A549 (cell line): ENCODE measurements at regions not wholly inside any gene's neighbourhood (a gene's known extent, or its start where the extent isn't known, plus 50 kb on each side); places are given as distances from the start of the nearest gene placed in this dataset.

Source experiments
- ATAC-seq, 2 experiments: fragments of 200-7000 bp in 1 of 2; fragments of >200 bp in 1 of 2; cut with Nextera tagmentation in 1 of 2; cut with Tn5 transposase in 1 of 2; 3 replicates each; pipeline versions ENCODE4 v1.8.0 to v1.9.1; 2018 to 2020; ENCODE audit warnings: mild to moderate bottlenecking in 1 of 2, moderate library complexity in 1 of 2
- CTCF ChIA-PET: fragments of 300-600 bp; sonication (Branson Sonifier 250); formaldehyde crosslinking; extraction: SDS; loops from one replicate; lab custom pipeline; 2021; ENCODE audit warnings: antibody characterized with exemption, inconsistent platforms; lab: Yijun Ruan, JAX
- POLR2A ChIA-PET: fragments of 350-600 bp; formaldehyde crosslinking; extraction: SDS; loops from one replicate; lab custom pipeline; 2021; ENCODE audit warnings: antibody characterized with exemption, inconsistent platforms; lab: Yijun Ruan, JAX
- DNase-seq, 2 experiments: peaks; one replicate each; pipeline versions ENCODE4 v3.0.0 to v3.0.0-alpha.2; 2011 to 2016; ENCODE audit warnings: low read depth in 1 of 2, low spot score in 1 of 2
- FAIRE-seq: peaks from 2 replicates; lab custom pipeline; 2011; peaks lifted over from hg19 to GRCh38; lab: Jason Lieb, UNC
- H3K27ac ChIP-seq, 2 experiments: fragments of >200 bp; sonication (Bioruptor Twin); formaldehyde crosslinking; 3 replicates each; pipeline ENCODE4 v1.5.1; 2016 to 2017
- H3K4me1 ChIP-seq: fragments of >200 bp; sonication (Bioruptor Twin); formaldehyde crosslinking; 3 replicates; pipeline ENCODE4 v1.6.1; 2016
- H3K4me2 ChIP-seq: fragments of >200 bp; sonication (Bioruptor Twin); formaldehyde crosslinking; 3 replicates; pipeline ENCODE4 v1.6.1; 2016
- H3K4me3 ChIP-seq: fragments of >200 bp; sonication (Bioruptor Twin); formaldehyde crosslinking; 3 replicates; pipeline ENCODE4 v1.5.1; 2016
- H3K9me3 ChIP-seq: fragments of >200 bp; sonication (Bioruptor Twin); formaldehyde crosslinking; 3 replicates; pipeline ENCODE4 v1.6.1; 2016
- ATOH8 ChIP-seq: fragments of 250-450 bp; sonication (Bioruptor Pico); IDR thresholded peaks from 2 replicates; pipeline ENCODE4 v1.5.0; 2020; ENCODE audit warnings: low read depth, mild to moderate bottlenecking, moderate library complexity
- CBX8 ChIP-seq: fragments of 200-600 bp; sonication (generic); IDR thresholded peaks from 2 replicates; pipeline ENCODE4 v1.6.1; 2016
- CTCF ChIP-seq: fragments of >200 bp; sonication (Bioruptor Twin); formaldehyde crosslinking; IDR thresholded peaks from 3 replicates; pipeline ENCODE4 v1.5.1; 2016
- FOSB ChIP-seq: fragments of 250-450 bp; sonication (Bioruptor Pico); IDR thresholded peaks from 2 replicates; pipeline ENCODE4 v1.5.0; 2020; ENCODE audit warnings: mild to moderate bottlenecking, moderate library complexity
- FOSL2 ChIP-seq, 2 experiments: fragments of 450-650 bp in 1 of 2; fragments of >200 bp in 1 of 2; sonication (Bioruptor Twin) in 1 of 2; formaldehyde crosslinking; IDR thresholded peaks; 2 replicates each; pipeline versions ENCODE4 v1.5.0 to v1.6.1; 2016 to 2020; ENCODE audit warnings: mild to moderate bottlenecking in 1 of 2, moderate library complexity in 1 of 2
- GATA3 ChIP-seq: IDR thresholded peaks from 2 replicates; pipeline ENCODE4 v1.6.1; 2012; ENCODE audit warnings: borderline replicate concordance
- HEYL ChIP-seq: fragments of 250-450 bp; sonication (Bioruptor Pico); IDR thresholded peaks from 2 replicates; pipeline ENCODE4 v1.8.0; 2021; ENCODE audit warnings: mild to moderate bottlenecking, moderate library complexity
- HMGXB4 ChIP-seq: fragments of 250-450 bp; sonication (Bioruptor Pico); IDR thresholded peaks from 2 replicates; pipeline ENCODE4 v1.5.0; 2021; ENCODE audit warnings: mild to moderate bottlenecking, moderate library complexity, borderline replicate concordance
- HOXB13 ChIP-seq: fragments of 250-450 bp; sonication (Bioruptor Pico); IDR thresholded peaks from 2 replicates; pipeline ENCODE4 v1.5.0; 2020; ENCODE audit warnings: low read depth, mild to moderate bottlenecking, moderate library complexity
- MAX ChIP-seq: IDR thresholded peaks from 2 replicates; pipeline ENCODE4 v1.6.1; 2012
- MYC ChIP-seq: IDR thresholded peaks from 2 replicates; pipeline ENCODE4 v1.6.1; 2012; ENCODE audit warnings: mild to moderate bottlenecking, inconsistent platforms, low read length, improper control_type of control experiment, borderline replicate concordance
- NR3C1 ChIP-seq: fragments of >200 bp; sonication (Bioruptor Twin); formaldehyde crosslinking; IDR thresholded peaks from 3 replicates; pipeline ENCODE4 v1.6.1; 2017
- POLR2AphosphoS2 ChIP-seq: conservative IDR thresholded peaks from 2 replicates; pipeline ENCODE4 v1.6.1; 2012; ENCODE audit warnings: low read length, improper control_type of control experiment, inconsistent platforms
- RAD21 ChIP-seq, 2 experiments: fragments of >200 bp in 1 of 2; sonication (Bioruptor Twin) in 1 of 2; formaldehyde crosslinking in 1 of 2; IDR thresholded peaks in 1 of 2; conservative IDR thresholded peaks in 1 of 2; 2 replicates in 1 of 2; 3 replicates in 1 of 2; pipeline ENCODE4 v1.6.1; 2012 to 2018; ENCODE audit warnings: inconsistent platforms in 1 of 2
- RARB ChIP-seq: fragments of 250-450 bp; sonication (Bioruptor Pico); IDR thresholded peaks from 2 replicates; pipeline ENCODE4 v1.8.0; 2021; ENCODE audit warnings: mild to moderate bottlenecking, moderate library complexity
- RCOR1 ChIP-seq: fragments of 150-350 bp; IDR thresholded peaks from 2 replicates; pipeline ENCODE4 v1.6.1; 2014; ENCODE audit warnings: antibody characterized with exemption, low read length, low read depth
- RNF2 ChIP-seq: fragments of 200-600 bp; sonication (generic); IDR thresholded peaks from 2 replicates; pipeline ENCODE4 v1.6.1; 2016; ENCODE audit warnings: low read depth, mild to moderate bottlenecking, antibody characterized with exemption, moderate library complexity, borderline replicate concordance
- SMC3 ChIP-seq: fragments of >200 bp; sonication (Bioruptor Twin); formaldehyde crosslinking; IDR thresholded peaks from 3 replicates; pipeline ENCODE4 v1.6.1; 2018; ENCODE audit warnings: inconsistent platforms
- ZFP36 ChIP-seq: fragments of 450-650 bp; IDR thresholded peaks from 2 replicates; pipeline ENCODE4 v1.6.1; 2014; ENCODE audit warnings: borderline replicate concordance; ENCODE audit not compliant: partially characterized antibody
- ZNF302 ChIP-seq: fragments of 250-450 bp; sonication (Bioruptor Pico); IDR thresholded peaks from 2 replicates; pipeline ENCODE4 v1.9.0; 2021; ENCODE audit warnings: inconsistent platforms, mild to moderate bottlenecking, moderate library complexity
- WGBS: methylation state at CpG from one replicate; pipeline ENCODE4 v1.1.6; 2017; ENCODE audit errors: missing lambda C conversion rate; 5-methylcytosine and 5-hydroxymethylcytosine counted together
- TF ChIP-seq, protein P1 (sequence below): fragments of 200-600 bp; sonication (generic); IDR thresholded peaks from 2 replicates; pipeline ENCODE4 v1.6.1; 2016; ENCODE audit warnings: antibody characterized with exemption, mild to moderate bottlenecking, moderate library complexity

- 100% methylated on average over 1 of the region's 1 CpG for WGBS
- H3K27ac ChIP-seq = no peak overlapping the region
- H3K4me2 ChIP-seq = no peak overlapping the region
- POLR2A ChIA-PET = no interaction called here
- CTCF ChIA-PET = interaction anchor here (0.8 to 1.1 kb wide), 3 partner anchors 50 to 180 kb away, joined by 3 read pairs; no protein-coding TSS in a partner anchor
- no peak for TF ChIP-seq MYC
- H3K4me1 ChIP-seq = no peaks in the 10 kb centered on the region
- no peak for ATAC-seq
- DNase-seq = no peak
- H3K9me3 ChIP-seq = no peaks in the 10 kb centered on the region
- no peak for FAIRE-seq
- H3K4me3 ChIP-seq = no peak overlapping the region
Measured at GRCh38 chr4:83781434-83781833, 245.5 kb downstream of the GPAT3 start.

GRCh38 chr4:83780053-83780733 is 244.3 kb downstream of the GPAT3 start:
- peak in 1 of 2 experiments; percentile 8 for DNase-seq
- FAIRE-seq = no peak
- ChIA-PET POLR2A (no interaction called here), CTCF (interaction anchor here (0.9 to 2.4 kb wide), 3 partner anchors 51 to 181 kb away, joined by 3 to 7 read pairs (median 3); no protein-coding TSS in a partner anchor)
- 0 out of 3 replicates have a peak, but pooled peaks have one; percentile 19 for TF ChIP-seq CTCF
- peak; percentile 29; the same call in 1 of the 3 replicates for TF ChIP-seq SMC3
- TF ChIP-seq CBX8 = no peak
- TF ChIP-seq FOSB (CRISPR knock-in tag) = no peak
- TF ChIP-seq GATA3 = no peak
- no peak for TF ChIP-seq RCOR1
- no peak for TF ChIP-seq RARB (CRISPR knock-in tag)
- TF ChIP-seq RAD21 (conservative IDR thresholded peaks at IDR 0.05 in 1 of 2, IDR thresholded peaks at IDR 0.05 in 1 of 2) = peak; percentile 20 to 24; a peak in 1 of 5 replicates
- no peak for TF ChIP-seq POLR2AphosphoS2
- TF ChIP-seq HEYL (CRISPR knock-in tag) = no peak
- no peak for TF ChIP-seq HOXB13 (CRISPR knock-in tag)
- Histone ChIP-seq H3K27ac (no peak overlapping the region), H3K9me3 (no peaks in the 10 kb centered on the region), H3K4me3 (no peak overlapping the region), H3K4me2 (no peak overlapping the region), H3K4me1 (no peaks in the 10 kb centered on the region)
- ATAC-seq = no peak
- WGBS = 70% methylated on average over 3 of the region's 4 CpGs

- DNase-seq = no peak
- H3K4me3 ChIP-seq = no peak overlapping the region
- H3K4me1 ChIP-seq = no peaks in the 10 kb centered on the region
- CTCF ChIA-PET = interaction anchor here (2.4 kb wide), 1 partner anchor 182 kb away, joined by 7 read pairs; no protein-coding TSS in a partner anchor
- H3K9me3 ChIP-seq = no peaks in the 10 kb centered on the region
- POLR2A ChIA-PET = no interaction called here
- no peak overlapping the region for H3K4me2 ChIP-seq
- FAIRE-seq = no peak
- no peak overlapping the region for H3K27ac ChIP-seq
- 87% methylated on average over 12 of the region's 12 CpGs for WGBS
- no peak for ATAC-seq
- TF ChIP-seq, protein P1, sequence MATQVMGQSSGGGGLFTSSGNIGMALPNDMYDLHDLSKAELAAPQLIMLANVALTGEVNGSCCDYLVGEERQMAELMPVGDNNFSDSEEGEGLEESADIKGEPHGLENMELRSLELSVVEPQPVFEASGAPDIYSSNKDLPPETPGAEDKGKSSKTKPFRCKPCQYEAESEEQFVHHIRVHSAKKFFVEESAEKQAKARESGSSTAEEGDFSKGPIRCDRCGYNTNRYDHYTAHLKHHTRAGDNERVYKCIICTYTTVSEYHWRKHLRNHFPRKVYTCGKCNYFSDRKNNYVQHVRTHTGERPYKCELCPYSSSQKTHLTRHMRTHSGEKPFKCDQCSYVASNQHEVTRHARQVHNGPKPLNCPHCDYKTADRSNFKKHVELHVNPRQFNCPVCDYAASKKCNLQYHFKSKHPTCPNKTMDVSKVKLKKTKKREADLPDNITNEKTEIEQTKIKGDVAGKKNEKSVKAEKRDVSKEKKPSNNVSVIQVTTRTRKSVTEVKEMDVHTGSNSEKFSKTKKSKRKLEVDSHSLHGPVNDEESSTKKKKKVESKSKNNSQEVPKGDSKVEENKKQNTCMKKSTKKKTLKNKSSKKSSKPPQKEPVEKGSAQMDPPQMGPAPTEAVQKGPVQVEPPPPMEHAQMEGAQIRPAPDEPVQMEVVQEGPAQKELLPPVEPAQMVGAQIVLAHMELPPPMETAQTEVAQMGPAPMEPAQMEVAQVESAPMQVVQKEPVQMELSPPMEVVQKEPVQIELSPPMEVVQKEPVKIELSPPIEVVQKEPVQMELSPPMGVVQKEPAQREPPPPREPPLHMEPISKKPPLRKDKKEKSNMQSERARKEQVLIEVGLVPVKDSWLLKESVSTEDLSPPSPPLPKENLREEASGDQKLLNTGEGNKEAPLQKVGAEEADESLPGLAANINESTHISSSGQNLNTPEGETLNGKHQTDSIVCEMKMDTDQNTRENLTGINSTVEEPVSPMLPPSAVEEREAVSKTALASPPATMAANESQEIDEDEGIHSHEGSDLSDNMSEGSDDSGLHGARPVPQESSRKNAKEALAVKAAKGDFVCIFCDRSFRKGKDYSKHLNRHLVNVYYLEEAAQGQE = no peak
- TF ChIP-seq RNF2 (no peak), HMGXB4 (CRISPR knock-in tag) (no peak), MAX (no peak), FOSL2 (IDR thresholded peaks at IDR 0.05) (no peak), FOSL2 (CRISPR knock-in tag; IDR thresholded peaks at IDR 0.05) (no peak), NR3C1 (no peak), ZNF302 (CRISPR knock-in tag) (no peak), ATOH8 (CRISPR knock-in tag) (no peak), RAD21 (conservative IDR thresholded peaks at IDR 0.05 in 1 of 2, IDR thresholded peaks at IDR 0.05 in 1 of 2) (no peak), ZFP36 (no peak)
Measured at GRCh38 chr4:83779103-83780052, 243.5 kb downstream of the GPAT3 start.
